8988T (cell line): ENCODE measurements at regions not wholly inside any gene's neighbourhood (a gene's known extent, or its start where the extent isn't known, plus 50 kb on each side); places are given as distances from the start of the nearest gene placed in this dataset.
A peak's percentile ranks its signal among the peaks of the same experiment; 100 is the strongest.

Experiments
- DNase-seq: peaks from one replicate; pipeline ENCODE4 v3.0.0; 2011

GRCh38 chr9:129469988-129470316 lies 150.9 kb downstream of the C9orf50 start:
- DNase-seq = no peak

- DNase-seq = no peak
Observed at GRCh38 chr9:129469188-129469987, 151.5 kb downstream of the C9orf50 start.

GRCh38 chr9:129467739-129468666 lies 152.9 kb downstream of the C9orf50 start:
- no peak for DNase-seq

- no peak for DNase-seq
Observed at GRCh38 chr9:129467004-129467588, 153.8 kb downstream of the C9orf50 start.

- no peak for DNase-seq
Observed at GRCh38 chr9:129465834-129466535, 154.9 kb downstream of the C9orf50 start.

GRCh38 chr9:129464972-129465833 lies 155.7 kb downstream of the C9orf50 start:
- DNase-seq = no peak

GRCh38 chr9:129463994-129464393 lies 156.9 kb downstream of the C9orf50 start:
- DNase-seq = no peak

- no peak for DNase-seq
Observed at GRCh38 chr9:129463477-129463876, 157.4 kb downstream of the C9orf50 start.

- DNase-seq = no peak
Observed at GRCh38 chr9:129462360-129462759, 158.5 kb downstream of the C9orf50 start.

- peak; percentile 94 for DNase-seq
Observed at GRCh38 chr9:129460323-129461261, 160.3 kb downstream of the C9orf50 start.

GRCh38 chr9:129459547-129460322 lies 161.2 kb downstream of the C9orf50 start:
- DNase-seq = no peak

GRCh38 chr9:129458663-129459546 lies 162.0 kb downstream of the C9orf50 start:
- DNase-seq = no peak

- DNase-seq = no peak
Observed at GRCh38 chr9:129458155-129458661, 162.7 kb downstream of the C9orf50 start.

GRCh38 chr9:129457325-129457779 lies 163.5 kb downstream of the C9orf50 start:
- DNase-seq = no peak

- DNase-seq = no peak
Observed at GRCh38 chr9:129456549-129457324, 164.2 kb downstream of the C9orf50 start.

- DNase-seq = no peak
Observed at GRCh38 chr9:129455151-129455995, 165.5 kb downstream of the C9orf50 start.
